ENCODE measurements at regions not wholly inside any gene's neighbourhood (a gene's known extent, or its start where the extent isn't known, plus 50 kb on each side); places are given as distances from the start of the nearest gene placed in this dataset.
"Not testable (repeated sequence)": the region's sequence is repeated elsewhere in the genome, so short reads cannot be mapped to it uniquely, and the experiment has no call there.

DNA sequence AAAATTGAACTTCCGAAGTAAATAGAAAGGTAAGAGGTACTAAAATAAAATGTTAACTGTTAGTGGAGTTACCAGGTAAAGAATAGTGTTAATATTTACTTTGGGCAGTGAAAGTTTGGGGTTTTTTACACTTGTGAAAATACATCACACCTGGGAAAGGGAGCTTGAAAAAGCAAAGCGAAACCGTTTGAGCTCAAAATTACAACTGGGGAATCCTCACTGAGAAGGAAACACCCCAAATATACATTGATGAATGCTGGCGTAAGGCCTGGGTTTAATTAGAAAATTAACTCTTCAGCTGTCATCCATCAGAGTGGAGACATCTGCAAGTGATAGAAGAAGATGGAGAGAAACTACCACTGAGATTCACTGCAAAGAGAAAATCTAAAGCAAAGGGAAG lies 1153.0 kb downstream of the SLITRK5 start:
- Histone ChIP-seq H3K27ac (ENCODE audit: low read depth, low read length, poor library complexity, severe bottlenecking) (no peak overlapping the region), H3K4me1 (ENCODE audit: insufficient read depth, low read length, poor library complexity, severe bottlenecking) (no peaks in the 10 kb centered on the region), H3K4me3 (ENCODE audit: low read depth, low read length, poor library complexity, severe bottlenecking) (no peak overlapping the region), H3K27me3 (replicated peaks; ENCODE audit: insufficient read depth, low read depth, low read length, poor library complexity) (no peaks in the 10 kb centered on the region), H3K9me3 (ENCODE audit: low read depth, low read length, poor library complexity, severe bottlenecking) (no peaks in the 10 kb centered on the region), H3K36me3 (ENCODE audit: insufficient read depth, low read length, poor library complexity, severe bottlenecking) (no peaks in the 10 kb centered on the region)
- ChIA-PET POLR2A (ENCODE audit: low non-redundant PET) (no interaction called here), CTCF (no interaction called here)
- TF ChIP-seq EZH2 (IDR thresholded peaks at IDR 0.05; ENCODE audit: borderline replicate concordance, low read depth, low read length, poor library complexity, severe bottlenecking) (no peak), CTCF (conservative IDR thresholded peaks at IDR 0.05; ENCODE audit: low read depth, low read length) (no peak)
- BruUV-seq (replicated peaks), result no TSS peak
- intact Hi-C loops (cut with micrococcal nuclease; ENCODE audit: unreplicated experiment), result no loop called here
- DNase-seq (ENCODE audit: low spot score), result no peak

DNA sequence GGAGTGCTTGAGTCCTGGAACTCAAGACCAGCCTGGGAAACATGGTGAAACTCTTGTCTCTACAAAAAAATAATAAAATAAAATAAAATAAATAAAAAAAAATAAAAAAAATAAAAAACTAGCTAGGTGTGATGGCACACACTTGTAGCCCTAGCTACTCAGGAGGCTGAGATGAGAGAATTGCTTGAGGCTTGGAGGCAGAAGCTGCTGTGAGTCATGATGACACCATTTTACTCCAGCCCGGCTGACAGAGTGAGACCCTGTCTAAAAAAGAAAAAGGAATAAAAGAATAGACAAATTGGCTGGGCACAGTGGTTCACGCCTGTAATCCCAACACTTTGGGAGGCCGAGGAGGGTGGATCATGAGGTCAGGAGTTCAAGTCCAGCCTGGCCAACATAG lies 1168.9 kb downstream of the SLITRK5 start:
- no peaks in the 10 kb centered on the region for H3K27me3 ChIP-seq (replicated peaks; ENCODE audit: insufficient read depth, low read depth, low read length, poor library complexity)
- intact Hi-C loops (cut with micrococcal nuclease; ENCODE audit: unreplicated experiment), result no loop called here
- BruUV-seq (replicated peaks), result no TSS peak
- H3K36me3 ChIP-seq (ENCODE audit: insufficient read depth, low read length, poor library complexity, severe bottlenecking), result no peaks in the 10 kb centered on the region
- H3K9me3 ChIP-seq (ENCODE audit: low read depth, low read length, poor library complexity, severe bottlenecking), result no peaks in the 10 kb centered on the region
- no peaks in the 10 kb centered on the region for H3K4me1 ChIP-seq (ENCODE audit: insufficient read depth, low read length, poor library complexity, severe bottlenecking)
- ChIA-PET CTCF (no interaction called here), POLR2A (ENCODE audit: low non-redundant PET) (no interaction called here)
- DNase-seq (ENCODE audit: low spot score), result no peak
- H3K4me3 ChIP-seq (ENCODE audit: low read depth, low read length, poor library complexity, severe bottlenecking), result no peak overlapping the region
- no peak overlapping the region for H3K27ac ChIP-seq (ENCODE audit: low read depth, low read length, poor library complexity, severe bottlenecking)
- TF ChIP-seq EZH2 (IDR thresholded peaks at IDR 0.05; ENCODE audit: borderline replicate concordance, low read depth, low read length, poor library complexity, severe bottlenecking) (no peak), CTCF (conservative IDR thresholded peaks at IDR 0.05; ENCODE audit: low read depth, low read length) (no peak)

GRCh38 chr13:88852293-88852692 lies 1181.1 kb downstream of the SLITRK5 start:
- H3K4me1 ChIP-seq (ENCODE audit: insufficient read depth, low read length, poor library complexity, severe bottlenecking); H3K27me3 ChIP-seq (replicated peaks; ENCODE audit: insufficient read depth, low read depth, low read length, poor library complexity); H3K36me3 ChIP-seq (ENCODE audit: insufficient read depth, low read length, poor library complexity, severe bottlenecking); H3K9me3 ChIP-seq (ENCODE audit: low read depth, low read length, poor library complexity, severe bottlenecking); intact Hi-C loops (cut with micrococcal nuclease; ENCODE audit: unreplicated experiment); H3K27ac ChIP-seq (ENCODE audit: low read depth, low read length, poor library complexity, severe bottlenecking); BruUV-seq (replicated peaks); DNase-seq (ENCODE audit: low spot score); POLR2A ChIA-PET (ENCODE audit: low non-redundant PET); H3K4me3 ChIP-seq (ENCODE audit: low read depth, low read length, poor library complexity, severe bottlenecking); CTCF ChIA-PET: not testable (repeated sequence)

GRCh38 chr13:88857256-88857655 lies 1186.1 kb downstream of the SLITRK5 start:
- TF ChIP-seq CTCF (conservative IDR thresholded peaks at IDR 0.05; ENCODE audit: low read depth, low read length), result no peak
- no peak for TF ChIP-seq EZH2 (IDR thresholded peaks at IDR 0.05; ENCODE audit: borderline replicate concordance, low read depth, low read length, poor library complexity, severe bottlenecking)
- BruUV-seq (replicated peaks), result no TSS peak
- intact Hi-C loops (cut with micrococcal nuclease; ENCODE audit: unreplicated experiment), result loop anchor here (5.0 kb wide), 1 partner anchor 265 kb away; no protein-coding TSS in a partner anchor
- Histone ChIP-seq H3K27me3 (replicated peaks; ENCODE audit: insufficient read depth, low read depth, low read length, poor library complexity) (no peaks in the 10 kb centered on the region), H3K9me3 (ENCODE audit: low read depth, low read length, poor library complexity, severe bottlenecking) (no peaks in the 10 kb centered on the region), H3K27ac (ENCODE audit: low read depth, low read length, poor library complexity, severe bottlenecking) (no peak overlapping the region), H3K4me3 (ENCODE audit: low read depth, low read length, poor library complexity, severe bottlenecking) (no peak overlapping the region), H3K4me1 (ENCODE audit: insufficient read depth, low read length, poor library complexity, severe bottlenecking) (no peaks in the 10 kb centered on the region), H3K36me3 (ENCODE audit: insufficient read depth, low read length, poor library complexity, severe bottlenecking) (no peaks in the 10 kb centered on the region)
- DNase-seq (ENCODE audit: low spot score), result no peak
- POLR2A ChIA-PET (ENCODE audit: low non-redundant PET), result no interaction called here
- CTCF ChIA-PET, result no interaction called here

All from A673 (cell line).